NCI-H2029 (cell line): ENCODE measurements at regions not wholly inside any gene's neighbourhood (a gene's known extent, or its start where the extent isn't known, plus 50 kb on each side); places are given as distances from the start of the nearest gene placed in this dataset.
"Not testable (repeated sequence)": the region's sequence is repeated elsewhere in the genome, so short reads cannot be mapped to it uniquely, and the experiment has no call there.

Source experiments
- DNase-seq: peaks from one replicate; lab custom pipeline; 2025; lab: John Stamatoyannopoulos, UW

DNA sequence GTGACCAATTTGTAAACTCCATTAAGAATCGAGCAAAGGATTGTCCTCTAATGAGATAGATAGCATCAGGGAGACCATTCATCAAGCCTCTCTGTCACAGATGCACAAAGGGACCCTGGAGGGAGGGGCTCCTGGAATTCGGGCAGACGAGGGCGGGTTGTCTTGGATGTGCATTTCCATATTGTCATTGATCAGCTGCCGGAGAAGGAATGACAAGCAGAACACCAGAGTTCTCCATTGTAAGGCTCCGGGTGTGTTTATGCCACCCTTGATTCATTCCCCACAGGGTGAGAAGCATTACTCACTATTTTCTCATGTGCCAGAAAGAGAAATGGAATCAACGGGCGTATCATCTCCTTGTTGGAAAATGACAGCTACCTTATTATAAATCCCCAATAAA is 167.5 kb downstream of the EBLN2 start:
- no peak for DNase-seq

DNA sequence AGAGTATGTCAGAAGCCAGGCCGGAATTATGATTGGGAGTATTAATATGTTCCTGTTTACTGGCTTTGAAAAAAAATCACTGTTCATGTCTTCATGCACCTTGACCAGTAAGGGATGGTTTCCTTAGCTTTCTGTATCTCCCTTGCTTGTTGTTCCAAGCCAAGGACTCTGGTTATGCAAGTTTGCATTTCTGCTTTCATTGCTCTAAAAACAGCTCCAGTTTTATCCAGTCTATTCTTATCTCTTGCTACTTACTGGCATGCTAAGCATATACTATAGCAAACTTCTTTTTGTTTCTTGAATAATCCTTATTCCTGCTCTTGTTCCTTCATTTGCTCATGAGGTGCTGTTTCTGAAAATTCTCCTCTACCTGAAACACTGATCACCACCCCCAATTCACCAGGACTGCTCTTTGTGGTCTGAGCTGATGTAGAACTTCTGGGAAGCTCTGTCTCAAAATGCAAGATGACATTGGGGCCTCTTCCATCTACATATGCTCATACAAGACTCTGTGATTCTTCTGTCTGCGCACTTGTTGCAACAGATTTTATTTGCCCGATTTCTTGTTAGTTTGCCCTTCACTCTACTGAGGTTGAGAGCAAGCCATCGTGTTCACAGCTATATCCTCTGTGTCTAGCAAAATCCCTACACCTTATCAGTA is 173.0 kb downstream of the EBLN2 start:
- no peak for DNase-seq

DNA sequence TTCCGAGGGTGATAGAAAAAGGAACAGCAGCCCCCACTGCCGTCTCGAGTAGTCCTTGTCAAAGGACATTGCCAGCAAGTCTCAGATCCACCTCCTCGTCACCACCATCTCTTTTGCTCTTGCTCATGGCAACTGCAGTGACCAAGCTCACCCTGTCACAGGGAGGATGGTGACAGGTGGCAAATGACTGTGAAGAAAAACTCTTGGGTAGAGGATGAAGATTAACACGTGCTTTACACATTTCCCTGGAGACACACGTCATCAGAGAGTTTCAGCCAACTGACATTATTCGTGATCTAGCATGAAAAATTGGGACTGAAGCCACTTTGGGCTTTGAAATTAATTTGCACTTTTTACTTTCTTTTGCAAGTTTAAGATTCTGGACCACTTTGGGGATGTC is 174.3 kb downstream of the EBLN2 start:
- DNase-seq, result no peak

DNA sequence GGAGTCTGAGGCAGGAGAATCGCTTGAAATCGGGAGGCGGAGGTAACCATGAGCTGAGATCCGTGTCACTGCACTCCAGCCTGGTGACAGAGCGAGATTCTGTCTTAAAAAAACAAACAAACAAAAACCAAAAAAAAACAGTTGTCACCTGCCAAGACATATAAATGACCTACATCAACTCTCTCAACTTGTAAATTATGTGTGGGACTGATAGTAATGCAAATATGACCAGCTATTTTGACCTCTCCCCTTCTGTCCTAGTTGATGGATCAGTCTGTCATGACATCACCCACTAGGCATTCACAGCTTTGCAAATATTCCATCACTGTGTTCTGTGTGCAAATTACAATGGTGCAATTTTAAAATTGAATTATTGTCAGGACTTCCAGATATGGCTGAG is 175.4 kb downstream of the EBLN2 start:
- DNase-seq, result no peak

DNA sequence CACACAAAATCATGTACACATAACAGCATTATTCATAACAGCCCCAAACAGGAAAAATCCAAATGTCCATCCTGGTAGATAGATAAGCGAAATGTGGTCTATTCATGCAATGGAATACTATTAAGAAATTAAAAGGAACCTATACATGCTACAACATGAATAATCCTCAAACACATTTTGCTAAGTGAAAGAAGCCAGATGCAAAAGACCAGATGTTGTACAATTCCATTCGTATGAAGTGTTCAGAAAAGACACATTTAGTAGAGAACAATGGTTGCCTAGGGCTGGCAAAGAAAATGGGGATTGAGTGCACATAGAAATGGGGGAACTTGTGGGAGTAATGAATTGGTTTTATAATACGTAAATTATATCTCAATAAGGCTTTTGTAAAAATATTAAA is 182.3 kb downstream of the EBLN2 start:
- DNase-seq, result no peak

DNA sequence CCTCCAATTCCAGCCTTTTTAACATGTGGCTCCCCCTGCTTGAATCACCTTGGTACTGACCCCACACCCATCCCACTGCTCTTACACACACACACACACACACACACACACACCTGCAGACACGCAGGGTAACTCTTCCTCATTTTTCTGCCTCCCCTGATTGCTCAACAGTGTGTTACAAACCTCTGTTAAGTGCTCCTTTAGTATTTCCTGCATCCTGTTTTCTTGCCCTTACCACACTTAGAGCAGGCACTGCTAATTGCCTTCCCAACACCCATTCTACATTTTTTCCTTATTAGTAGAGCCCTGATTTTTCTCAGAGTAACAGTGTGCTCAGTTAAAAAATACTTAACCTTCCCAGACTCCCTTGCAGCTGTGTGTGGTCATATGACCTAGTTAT is 184.0 kb downstream of the EBLN2 start:
- DNase-seq, result no peak

DNA sequence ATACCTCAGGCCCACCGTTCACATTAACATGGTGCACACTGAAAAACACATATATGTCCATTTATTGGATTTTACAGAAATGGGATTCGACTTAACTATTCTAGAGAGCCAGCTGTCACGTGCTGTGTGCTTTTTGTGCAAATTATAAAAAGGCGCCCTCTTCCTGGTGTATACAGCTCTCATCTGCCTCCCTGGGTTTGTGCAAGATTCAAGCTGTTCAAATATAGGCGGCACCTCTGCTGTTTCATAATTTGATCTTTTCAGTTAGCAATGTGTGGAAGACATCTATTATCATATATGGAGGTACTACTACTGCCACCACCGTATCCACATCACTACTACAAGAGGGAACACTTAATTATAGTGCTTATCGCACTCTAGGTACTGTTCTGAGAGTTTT is 187.6 kb downstream of the EBLN2 start:
- no peak for DNase-seq

DNA sequence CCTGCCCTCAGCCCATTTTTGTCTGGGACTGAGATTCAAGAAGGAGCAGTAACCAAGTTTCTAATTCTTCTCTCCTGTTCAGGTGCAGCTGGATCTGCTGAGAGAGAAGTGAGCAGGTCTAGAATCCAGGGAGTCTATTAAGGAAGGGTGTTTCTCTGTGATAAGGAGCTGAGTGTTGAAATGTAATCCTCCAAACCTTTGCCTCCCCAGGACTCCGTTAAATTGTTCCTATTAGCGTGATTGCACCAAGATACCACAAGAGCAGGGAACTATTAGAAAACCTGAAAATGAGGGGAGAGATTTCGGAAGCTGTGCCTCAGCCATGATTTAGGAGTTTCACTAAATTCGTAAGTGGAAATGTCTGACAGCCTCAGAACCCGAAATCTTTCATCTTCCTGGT is 192.6 kb downstream of the EBLN2 start:
- no peak for DNase-seq

DNA sequence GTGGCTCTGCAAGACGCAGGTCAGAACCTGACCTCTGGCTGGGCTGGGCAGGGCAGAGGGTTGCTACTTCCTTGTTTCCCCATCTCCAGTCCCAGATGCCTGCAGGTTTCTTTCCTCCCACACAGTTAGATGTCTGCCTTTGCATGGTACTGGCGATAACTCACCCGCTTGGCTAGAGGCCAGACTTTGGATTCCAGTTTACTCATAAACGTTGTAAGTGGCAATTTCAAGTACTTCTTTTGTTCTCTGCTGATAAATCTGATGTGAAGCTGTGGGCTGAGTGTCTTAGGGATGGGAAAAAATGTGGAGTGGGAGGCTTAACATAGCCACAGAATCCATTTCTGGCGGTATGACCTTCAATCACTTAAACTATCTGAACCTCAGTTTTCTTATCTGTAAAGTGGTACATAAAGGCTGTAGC is 194.2 kb downstream of the EBLN2 start:
- peak; percentile 74 for DNase-seq

DNA sequence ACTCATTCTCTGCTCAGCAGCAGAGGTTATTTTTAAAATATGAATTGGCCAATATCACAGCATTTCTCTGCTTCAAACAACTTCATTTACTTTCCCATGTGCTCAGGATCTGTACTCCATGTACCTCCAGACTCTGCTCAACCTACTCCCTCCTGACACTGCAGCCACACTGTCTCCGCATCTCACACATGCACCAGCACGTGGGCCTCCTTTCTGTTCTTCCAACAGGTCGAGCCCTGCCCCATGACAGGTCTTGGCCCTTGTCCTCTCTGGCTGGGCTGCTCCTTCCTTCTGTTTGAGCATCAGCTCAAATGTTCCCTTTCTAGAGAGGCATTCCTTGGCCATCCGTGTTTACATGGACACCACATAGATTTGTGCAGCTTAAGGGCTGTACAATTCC is 195.7 kb downstream of the EBLN2 start:
- DNase-seq, result no peak

DNA sequence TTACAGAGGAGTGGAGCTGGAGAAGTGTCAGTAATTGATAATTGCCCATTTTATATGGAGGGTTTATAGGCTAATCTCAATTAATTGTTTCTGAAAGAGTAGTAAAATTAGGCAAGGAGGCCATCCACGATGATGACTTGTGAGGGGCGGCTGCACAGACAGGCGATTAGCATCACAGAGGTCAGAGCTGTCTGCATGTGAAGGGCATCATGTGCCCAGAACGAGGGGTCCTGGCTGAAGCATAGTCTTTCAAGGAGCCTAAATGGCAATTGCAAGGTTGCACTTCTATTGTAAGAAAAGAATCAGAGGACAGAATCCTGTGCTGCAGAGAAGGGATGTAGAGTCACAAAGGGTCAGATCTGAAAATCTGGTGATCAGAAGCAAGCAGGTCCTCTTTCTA is 196.6 kb downstream of the EBLN2 start:
- DNase-seq, result no peak

DNA sequence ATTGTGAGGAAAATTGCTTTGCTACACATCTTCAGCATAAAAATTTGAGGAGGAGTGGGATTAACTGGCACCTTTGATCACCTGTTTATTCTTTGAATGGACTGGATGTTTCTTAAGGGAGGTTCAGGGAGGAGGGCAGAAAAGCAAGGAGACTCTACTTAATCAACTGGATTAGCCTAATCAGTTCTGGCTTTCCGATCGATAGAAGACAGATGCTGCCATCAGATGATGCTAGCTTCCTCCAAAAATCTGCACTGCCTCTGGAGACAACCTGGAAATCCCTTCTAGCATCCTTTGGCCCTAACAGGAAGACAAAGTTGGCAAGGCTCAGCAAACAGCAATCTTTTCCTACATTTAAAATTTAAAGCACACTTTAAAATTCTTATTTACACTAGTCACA is 197.8 kb downstream of the EBLN2 start:
- DNase-seq, result no peak

DNA sequence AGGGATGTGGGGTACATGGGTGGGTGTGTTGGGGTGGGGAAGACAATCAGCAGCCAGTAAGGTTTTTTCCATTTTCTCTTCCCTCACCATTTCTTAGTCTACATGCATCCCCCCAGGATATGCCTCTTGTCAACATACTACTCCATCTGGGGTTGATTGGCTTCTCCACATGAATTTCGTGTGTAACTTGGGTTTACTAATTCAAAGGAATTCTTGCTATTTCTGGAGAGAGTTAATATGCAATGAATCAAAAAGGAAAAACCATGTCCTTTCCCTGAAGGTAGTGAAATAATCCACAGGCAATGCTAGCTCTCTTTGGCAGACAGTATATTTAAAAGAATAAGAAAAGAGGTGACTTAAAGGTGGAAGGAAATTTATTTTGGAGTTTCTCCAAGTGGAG is 198.4 kb downstream of the EBLN2 start:
- DNase-seq, result no peak

DNA sequence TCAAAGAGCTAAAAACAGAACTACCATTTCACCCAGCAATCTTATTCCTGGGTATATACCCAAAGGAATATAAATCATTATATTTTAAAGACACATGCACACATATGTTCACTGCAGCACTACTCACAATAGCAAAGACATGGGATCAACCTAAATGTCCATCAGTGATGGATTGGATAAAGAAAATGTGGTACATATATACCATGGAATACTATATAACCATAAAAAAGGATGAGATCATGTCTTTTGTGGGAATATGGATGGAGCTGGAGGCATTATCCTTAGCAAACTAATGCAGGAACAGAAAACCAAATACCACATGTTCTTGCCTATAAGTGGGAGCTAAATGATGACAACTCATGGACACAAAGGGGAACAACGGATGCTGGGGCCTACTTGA is 205.1 kb downstream of the EBLN2 start:
- DNase-seq, result not testable (repeated sequence)

DNA sequence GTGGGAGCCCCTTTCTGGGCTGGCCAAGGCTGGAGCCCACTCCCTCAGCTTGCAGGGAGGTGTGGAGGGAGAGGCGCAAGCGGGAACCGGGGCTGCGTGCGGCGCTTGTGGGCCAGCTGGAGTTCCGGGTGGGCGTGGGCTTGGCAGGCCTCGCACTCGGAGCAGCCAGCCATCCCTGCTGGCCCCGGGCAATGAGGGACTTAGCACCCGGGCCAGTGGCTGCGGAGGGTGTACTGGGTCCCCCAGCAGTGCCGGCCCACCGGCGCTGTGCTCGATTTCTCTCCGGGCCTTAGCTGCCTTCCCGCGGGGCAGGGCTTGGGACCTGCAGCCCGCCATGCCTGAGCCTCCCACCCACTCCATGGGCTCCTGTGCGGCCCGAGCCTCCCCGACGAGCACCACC is 207.7 kb downstream of the EBLN2 start:
- not testable (repeated sequence) for DNase-seq

DNA sequence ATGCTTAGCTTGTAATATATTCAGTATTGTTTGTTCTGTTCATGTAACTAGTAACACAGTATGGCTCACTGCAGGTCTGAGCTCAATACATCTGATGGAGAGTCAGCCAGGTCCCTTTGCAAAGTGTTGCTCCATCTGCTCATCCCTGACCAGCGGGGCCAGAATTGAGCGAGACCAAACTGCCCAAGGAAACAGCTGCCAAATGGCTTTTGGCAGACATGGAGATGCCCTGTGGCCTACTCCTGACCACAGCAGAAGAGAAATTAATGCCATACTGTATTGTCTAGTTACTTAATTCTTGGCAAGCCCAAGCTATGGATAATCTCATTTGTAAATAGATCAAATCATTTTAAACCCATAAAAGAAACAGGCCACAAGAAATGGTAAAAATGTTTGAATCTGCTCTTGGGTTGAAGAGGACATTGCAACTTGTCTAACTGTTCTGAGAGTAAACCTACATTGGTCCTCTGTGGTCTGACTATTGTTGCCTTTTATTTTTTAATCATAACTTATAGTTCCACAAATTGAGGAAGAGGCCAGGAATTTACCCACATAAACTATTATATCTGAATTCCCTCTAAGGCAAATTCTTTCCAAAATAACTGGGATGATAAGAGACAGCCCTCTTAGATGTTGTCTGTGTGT is 209.5 kb downstream of the EBLN2 start:
- no peak for DNase-seq

DNA sequence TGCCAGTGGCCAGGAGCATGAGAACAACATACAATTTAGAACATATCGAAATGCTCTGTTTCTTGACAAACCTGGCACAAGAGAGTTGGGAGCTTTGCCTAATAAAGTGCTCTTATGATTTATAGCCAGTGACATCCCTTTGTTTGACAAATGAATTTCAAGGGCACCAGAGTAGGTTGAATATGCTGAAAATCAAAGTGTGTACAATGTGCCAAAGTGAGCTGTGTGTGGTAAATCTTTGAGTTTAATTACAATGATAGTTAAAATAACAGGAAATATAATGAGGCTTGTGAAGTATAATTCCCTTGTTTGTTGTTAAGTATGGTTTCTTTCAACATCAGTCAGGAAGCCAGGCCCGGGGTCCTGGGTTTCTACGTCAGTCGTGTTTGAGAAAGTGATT is 211.9 kb downstream of the EBLN2 start:
- no peak for DNase-seq

DNA sequence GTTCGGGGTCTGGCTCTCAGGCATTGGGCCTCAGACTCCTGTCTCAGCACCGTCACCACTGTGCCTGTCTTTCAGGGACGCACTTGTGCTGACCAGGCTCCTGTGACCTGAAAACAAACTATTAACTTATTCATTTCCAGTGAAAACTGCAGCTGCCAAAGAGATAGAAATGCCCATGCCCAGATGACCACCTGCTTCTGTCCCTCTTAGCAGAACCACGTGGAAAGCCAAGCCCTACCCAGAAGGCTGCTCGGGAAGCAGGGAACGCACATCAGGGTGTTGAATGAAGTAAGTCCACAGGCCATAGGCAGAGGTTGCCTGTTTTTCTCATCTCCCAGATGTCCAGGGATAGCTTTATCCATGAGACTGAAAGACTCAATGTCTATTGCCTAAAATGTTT is 219.3 kb downstream of the EBLN2 start:
- DNase-seq, result no peak

DNA sequence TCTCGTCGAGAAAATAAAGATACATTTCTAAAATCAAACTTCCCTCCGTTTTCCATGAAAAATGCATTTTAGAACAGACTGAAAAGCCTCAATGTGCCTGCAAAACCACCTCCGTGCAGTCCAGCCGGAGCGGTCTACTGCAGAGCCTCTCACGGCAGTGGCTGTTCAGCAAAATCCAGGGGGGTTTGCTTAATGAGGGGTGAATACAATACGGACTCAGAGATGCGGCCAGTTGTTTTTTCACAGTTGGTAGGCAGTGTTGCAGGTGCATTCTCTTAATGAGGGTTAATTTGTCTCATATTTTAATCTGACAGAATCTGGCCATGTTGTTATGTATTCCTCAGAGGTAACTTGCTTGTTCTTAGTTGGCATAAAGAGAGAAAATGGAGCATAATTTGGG is 223.0 kb downstream of the EBLN2 start:
- DNase-seq, result no peak

DNA sequence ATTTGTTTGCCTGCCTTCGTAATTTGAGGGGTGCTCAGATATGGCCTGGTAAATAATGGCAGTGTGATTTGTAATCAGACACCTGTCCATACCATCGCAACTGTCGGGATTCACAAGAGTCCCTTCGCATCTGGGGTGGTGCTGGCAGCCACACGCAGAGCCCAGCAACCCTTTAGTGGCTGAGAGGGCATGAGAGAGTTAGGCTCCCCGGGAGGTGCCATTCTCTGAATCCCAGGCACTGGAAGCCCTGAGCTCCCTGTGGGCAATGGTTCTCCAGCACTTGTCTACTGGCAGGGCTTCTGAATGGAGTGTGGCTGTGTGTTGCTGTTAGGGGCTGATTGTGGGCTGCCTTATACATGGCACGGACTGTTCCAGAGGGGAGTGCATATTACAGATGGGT is 230.1 kb downstream of the EBLN2 start:
- no peak for DNase-seq

DNA sequence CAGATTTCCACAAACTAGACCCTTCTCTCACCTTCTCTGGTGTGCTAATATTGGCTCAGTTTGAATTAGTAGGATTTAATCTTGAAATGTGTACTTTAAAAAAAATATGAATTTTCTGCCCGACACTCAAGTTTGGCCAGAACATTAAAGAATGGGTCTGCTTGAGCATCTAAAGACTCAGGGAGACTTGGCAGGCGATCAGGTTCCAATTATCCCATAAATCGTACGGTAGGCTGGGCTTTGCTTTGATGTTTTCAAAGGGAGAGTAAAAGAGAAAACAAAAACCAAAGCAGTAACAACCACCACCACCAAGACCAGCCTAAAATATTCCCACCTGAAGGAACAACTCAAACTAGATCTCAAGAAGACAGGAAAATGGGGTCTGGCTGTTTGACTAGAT is 230.8 kb downstream of the EBLN2 start:
- DNase-seq, result no peak

DNA sequence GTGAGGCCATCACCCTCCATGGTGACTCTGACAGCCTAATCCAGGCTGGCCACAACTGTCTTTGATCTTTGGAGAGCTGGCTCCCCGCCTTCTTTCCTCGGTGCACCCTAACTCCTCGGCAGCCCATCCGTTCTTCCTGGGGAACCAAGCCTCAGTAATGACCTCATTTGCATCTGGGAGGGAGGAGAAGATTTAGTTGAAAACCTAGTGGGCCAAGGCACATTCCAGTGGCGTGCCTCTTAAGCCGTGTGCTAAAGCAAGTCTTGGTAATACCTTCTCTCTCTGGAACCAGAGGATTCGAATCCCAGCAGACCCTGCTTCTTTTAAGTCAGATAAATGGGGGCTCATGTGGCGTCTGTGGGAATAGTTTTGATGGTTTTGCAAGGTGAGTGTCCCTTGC is 233.1 kb downstream of the EBLN2 start:
- no peak for DNase-seq

DNA sequence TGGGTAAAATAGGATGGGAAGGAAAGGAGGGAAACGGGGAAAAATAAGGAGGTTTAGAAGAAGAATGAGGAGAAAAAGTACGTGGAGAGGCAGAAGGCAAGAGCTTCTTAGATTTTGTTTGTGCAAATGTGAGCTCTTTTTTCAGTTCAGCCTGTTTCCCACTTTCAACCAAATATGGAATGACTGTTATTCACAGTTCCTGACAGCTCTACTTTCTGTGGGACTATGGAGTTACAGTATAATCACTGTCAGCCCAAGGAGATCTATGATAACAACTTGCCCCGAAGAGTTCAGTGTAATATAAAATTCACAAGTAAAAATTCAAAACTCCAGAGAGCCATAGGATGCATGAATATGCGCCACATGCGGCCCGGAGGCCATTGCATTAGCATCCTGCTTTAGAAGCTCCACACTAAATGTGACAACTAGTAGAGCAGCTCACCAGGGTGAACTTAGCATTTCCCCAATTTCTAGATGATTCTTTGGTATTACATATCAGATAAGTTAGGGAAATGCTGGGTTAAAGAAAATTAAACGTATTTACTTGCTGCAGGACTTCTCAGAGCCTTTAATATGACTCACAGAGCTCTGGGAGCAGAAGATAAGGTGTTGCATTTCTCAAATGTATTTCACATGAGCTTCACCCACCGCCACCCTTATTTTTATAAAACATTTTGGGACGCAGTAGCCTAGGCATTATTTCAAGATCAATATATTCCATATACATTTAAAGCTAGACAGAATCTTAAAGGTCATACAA is 234.6 kb downstream of the EBLN2 start:
- DNase-seq, result no peak

DNA sequence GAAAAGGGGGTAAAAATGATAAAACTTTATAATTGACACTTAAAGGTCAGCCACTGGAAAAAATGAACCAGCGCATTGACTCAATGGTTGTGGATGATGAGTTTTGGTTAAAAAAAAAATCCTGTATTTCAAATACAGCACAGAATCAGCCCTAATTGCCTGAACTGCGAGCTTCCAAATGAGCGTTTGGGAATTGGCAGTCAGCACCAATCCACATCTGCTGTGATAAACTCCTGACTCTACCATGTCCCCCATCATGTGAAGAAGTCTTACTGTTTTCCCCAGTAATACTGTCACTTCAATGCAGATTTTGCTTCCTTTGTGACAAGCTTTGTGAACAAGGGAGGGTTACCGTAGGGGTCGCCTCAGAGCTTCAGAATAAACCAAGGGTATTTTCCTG is 235.4 kb downstream of the EBLN2 start:
- DNase-seq, result no peak
